AG04450 (cell line): ENCODE measurements at regions not wholly inside any gene's neighbourhood (a gene's known extent, or its start where the extent isn't known, plus 50 kb on each side); places are given as distances from the start of the nearest gene placed in this dataset.

ENCODE experiments used
- CTCF ChIA-PET: fragments of 300-600, 350-600 bp; formaldehyde crosslinking; extraction: SDS; loops from one replicate; lab custom pipeline; 2022; ENCODE audit warnings: antibody characterized with exemption, inconsistent platforms; lab: Charles Lee
- POLR2A ChIA-PET: fragments of 350-600 bp; formaldehyde crosslinking; extraction: SDS; loops from one replicate; lab custom pipeline; 2021; ENCODE audit warnings: antibody characterized with exemption, inconsistent platforms; lab: Yijun Ruan, JAX
- DNase-seq: peaks from one replicate; pipeline ENCODE4 v3.0.0-alpha.2; 2011; ENCODE audit warnings: low read depth, low spot score
- H3K27ac ChIP-seq: one replicate; pipeline ENCODE4 v1.5.1; 2012; ENCODE audit warnings: low read depth, low read length, control low read depth
- H3K27me3 ChIP-seq: one replicate; pipeline ENCODE4 v1.6.0; 2012; ENCODE audit warnings: low read length; ENCODE audit not compliant: control insufficient read depth, insufficient read depth
- H3K4me3 ChIP-seq: 2 replicates; pipeline ENCODE4 v1.5.1; 2011; ENCODE audit warnings: mild to moderate bottlenecking, low read depth, low read length, control low read depth
- H3K9me3 ChIP-seq: 2 replicates; pipeline ENCODE4 v1.5.1; 2012; ENCODE audit warnings: low read length; ENCODE audit not compliant: control insufficient read depth, insufficient read depth
- TF ChIP-seq, protein P1 (sequence below): IDR thresholded peaks from 2 replicates; pipeline ENCODE4 v1.5.1; 2011; ENCODE audit warnings: low read depth, low read length, control low read depth, inconsistent platforms

DNA sequence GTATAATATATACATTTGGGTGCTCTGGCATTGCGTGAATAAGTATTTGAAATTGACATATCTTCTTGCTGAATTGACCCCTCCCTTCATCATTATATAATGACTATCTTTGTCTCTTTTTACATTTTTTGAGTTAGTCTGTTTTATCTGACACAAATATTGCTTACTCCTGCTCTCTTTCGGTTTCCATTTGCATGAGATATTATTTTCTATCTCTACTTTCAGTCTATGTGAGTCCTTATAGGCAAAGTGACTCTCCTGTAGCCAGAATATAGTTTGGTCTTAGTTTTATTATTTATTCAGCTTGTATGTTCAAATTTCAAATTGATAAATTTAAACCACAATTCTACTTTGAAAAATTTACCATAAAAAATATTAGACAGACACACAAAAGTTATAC, 491.0 kb downstream of the NAV3 start:
- H3K4me3 ChIP-seq: no peak overlapping the region
- no peaks in the 10 kb centered on the region for H3K27me3 ChIP-seq
- DNase-seq: no peak
- no peaks in the 10 kb centered on the region for H3K9me3 ChIP-seq
- no peak overlapping the region for H3K27ac ChIP-seq
- POLR2A ChIA-PET: no interaction called here
- CTCF ChIA-PET: no interaction called here
- TF ChIP-seq, protein P1, sequence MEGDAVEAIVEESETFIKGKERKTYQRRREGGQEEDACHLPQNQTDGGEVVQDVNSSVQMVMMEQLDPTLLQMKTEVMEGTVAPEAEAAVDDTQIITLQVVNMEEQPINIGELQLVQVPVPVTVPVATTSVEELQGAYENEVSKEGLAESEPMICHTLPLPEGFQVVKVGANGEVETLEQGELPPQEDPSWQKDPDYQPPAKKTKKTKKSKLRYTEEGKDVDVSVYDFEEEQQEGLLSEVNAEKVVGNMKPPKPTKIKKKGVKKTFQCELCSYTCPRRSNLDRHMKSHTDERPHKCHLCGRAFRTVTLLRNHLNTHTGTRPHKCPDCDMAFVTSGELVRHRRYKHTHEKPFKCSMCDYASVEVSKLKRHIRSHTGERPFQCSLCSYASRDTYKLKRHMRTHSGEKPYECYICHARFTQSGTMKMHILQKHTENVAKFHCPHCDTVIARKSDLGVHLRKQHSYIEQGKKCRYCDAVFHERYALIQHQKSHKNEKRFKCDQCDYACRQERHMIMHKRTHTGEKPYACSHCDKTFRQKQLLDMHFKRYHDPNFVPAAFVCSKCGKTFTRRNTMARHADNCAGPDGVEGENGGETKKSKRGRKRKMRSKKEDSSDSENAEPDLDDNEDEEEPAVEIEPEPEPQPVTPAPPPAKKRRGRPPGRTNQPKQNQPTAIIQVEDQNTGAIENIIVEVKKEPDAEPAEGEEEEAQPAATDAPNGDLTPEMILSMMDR: no peak

DNA sequence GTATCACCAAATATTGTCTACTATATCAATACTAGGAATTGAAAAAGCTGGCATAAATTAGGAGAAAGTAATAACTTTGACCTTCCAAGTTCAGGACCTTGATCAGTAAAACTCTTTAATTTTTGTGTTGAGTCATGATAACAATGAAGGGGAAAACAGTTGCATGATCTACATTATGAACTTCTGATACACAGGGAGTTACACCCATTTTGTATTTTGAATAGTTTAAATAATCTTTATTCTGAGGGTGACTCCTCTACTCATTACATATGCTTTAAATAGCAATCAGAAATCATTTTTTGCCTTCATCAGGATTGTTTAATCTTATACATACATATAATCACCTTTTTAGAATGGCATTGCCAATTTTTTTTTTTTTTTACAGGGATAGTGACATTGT, 492.5 kb downstream of the NAV3 start:
- ChIA-PET POLR2A (no interaction called here), CTCF (no interaction called here)
- Histone ChIP-seq H3K4me3 (no peak overlapping the region), H3K27me3 (no peaks in the 10 kb centered on the region), H3K27ac (no peak overlapping the region), H3K9me3 (no peaks in the 10 kb centered on the region)
- TF ChIP-seq, protein P1: no peak
- no peak for DNase-seq

DNA sequence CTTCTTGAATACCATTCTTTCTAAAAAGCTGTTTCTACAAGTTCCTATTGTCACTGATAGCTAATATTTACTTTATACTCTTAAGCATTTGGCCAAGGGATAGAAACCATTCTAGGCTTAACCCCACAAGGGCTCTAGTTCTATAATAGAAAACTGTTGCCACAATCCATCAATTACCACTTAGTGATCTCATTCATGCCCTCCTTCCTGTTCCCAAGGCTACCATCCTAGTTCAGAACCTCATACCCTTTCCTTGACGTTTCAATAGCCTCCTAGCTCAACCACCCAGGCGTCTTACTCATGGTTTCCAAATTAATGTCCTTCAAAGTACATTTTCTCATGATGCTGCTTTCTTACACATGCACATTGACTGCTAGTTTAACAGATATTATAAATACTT, 493.5 kb downstream of the NAV3 start:
- ChIA-PET CTCF (no interaction called here), POLR2A (no interaction called here)
- H3K9me3 ChIP-seq: no peaks in the 10 kb centered on the region
- no peaks in the 10 kb centered on the region for H3K27me3 ChIP-seq
- TF ChIP-seq, protein P1: no peak
- DNase-seq: no peak
- no peak overlapping the region for H3K4me3 ChIP-seq
- H3K27ac ChIP-seq: no peak overlapping the region

DNA sequence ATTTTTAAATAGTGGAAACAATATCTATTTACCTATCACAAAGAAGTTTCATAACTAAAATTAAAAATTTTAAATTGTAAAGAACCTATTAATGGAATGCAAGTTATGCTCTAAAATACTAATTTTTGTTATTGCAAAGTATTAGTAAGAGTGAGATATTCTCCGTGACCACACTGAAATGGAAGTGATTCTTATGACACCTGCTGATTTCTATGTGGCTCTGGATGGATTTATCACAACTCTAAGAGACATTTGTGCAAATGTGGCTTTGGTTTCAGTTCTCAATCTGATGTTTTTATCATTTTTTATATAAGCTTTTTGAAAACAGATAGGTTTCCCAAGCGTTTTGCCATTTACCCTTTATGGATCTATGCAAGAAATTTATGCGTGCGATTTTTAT, 497.8 kb downstream of the NAV3 start:
- H3K9me3 ChIP-seq: no peaks in the 10 kb centered on the region
- H3K27me3 ChIP-seq: no peaks in the 10 kb centered on the region

DNA sequence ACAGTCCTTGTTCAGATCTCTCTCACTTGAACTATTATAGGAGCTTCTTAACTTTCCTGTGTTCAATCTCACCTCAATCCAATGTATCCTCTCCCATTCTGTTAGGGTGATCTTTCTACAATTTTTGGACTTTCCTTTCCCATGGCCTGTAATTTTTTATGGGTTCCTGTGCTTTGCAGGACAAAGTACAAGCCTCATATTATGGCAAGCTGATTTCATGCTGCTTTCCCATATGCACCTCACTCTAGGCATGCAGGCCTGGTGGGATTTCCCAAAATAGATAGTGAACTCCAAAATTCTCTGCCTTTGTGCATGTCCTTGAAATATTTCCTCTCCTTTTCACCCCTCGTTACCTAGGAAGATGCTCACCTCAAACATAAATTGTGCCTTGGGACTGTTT, 499.4 kb downstream of the NAV3 start:
- DNase-seq: no peak
- Histone ChIP-seq H3K4me3 (no peak overlapping the region), H3K27me3 (no peaks in the 10 kb centered on the region), H3K27ac (no peak overlapping the region), H3K9me3 (no peaks in the 10 kb centered on the region)
- TF ChIP-seq, protein P1: no peak
- POLR2A ChIA-PET: no interaction called here
- CTCF ChIA-PET: interaction anchor here (2.3 kb wide), 1 partner anchor 184 kb away, joined by 4 read pairs; no protein-coding TSS in a partner anchor

More for the DNA sequence above, 497.8 kb downstream of the NAV3 start:
- no peak for DNase-seq
- TF ChIP-seq, protein P1: no peak
- POLR2A ChIA-PET: no interaction called here
- CTCF ChIA-PET: no interaction called here
- H3K27ac ChIP-seq: no peak overlapping the region
- no peak overlapping the region for H3K4me3 ChIP-seq
